Uterus (tissue), 3 donors: ENCODE measurements at regions not wholly inside any gene's neighbourhood (a gene's known extent, or its start where the extent isn't known, plus 50 kb on each side); places are given as distances from the start of the nearest gene placed in this dataset.

ENCODE experiments used
- DNase-seq, 2 donors: peaks; one replicate each; pipeline ENCODE4 v3.0.0-alpha.2; 2019 to 2020
- H3K27ac ChIP-seq, 2 donors: fragments of 200-600 bp; sonication (generic); 1 replicate in 1 of 2; 2 replicates in 1 of 2; pipeline ENCODE4 v1.5.1; 2016 to 2018
- H3K27me3 ChIP-seq, 2 donors: fragments of 200-600 bp; sonication (generic); one replicate each; pipeline ENCODE4 v1.5.1; 2018 to 2019; ENCODE audit warnings: control low read depth in 1 of 2
- H3K36me3 ChIP-seq, 2 donors: fragments of 200-600 bp; sonication (generic); one replicate each; pipeline ENCODE4 v1.5.1; 2019; ENCODE audit warnings: control low read depth in 1 of 2
- H3K4me1 ChIP-seq, 2 donors: fragments of 200-600 bp; sonication (generic); one replicate each; pipeline ENCODE4 v1.5.1; 2018 to 2019; ENCODE audit warnings: control low read depth in 1 of 2
- H3K4me3 ChIP-seq, 2 donors: fragments of 200-600 bp; sonication (generic); 1 replicate in 1 of 2; 2 replicates in 1 of 2; pipeline ENCODE4 v1.5.1; 2018 to 2019; ENCODE audit warnings: mild to moderate bottlenecking in 1 of 2
- H3K9me3 ChIP-seq, 2 donors: fragments of 200-600 bp; sonication (generic); one replicate each; pipeline ENCODE4 v1.5.1; 2019; ENCODE audit warnings: control low read depth in 1 of 2
- CTCF ChIP-seq, 4 experiments: fragments of 200-600 bp in 2 of 4; fragments of 450-650 bp in 2 of 4; sonication (generic) in 2 of 4; IDR thresholded peaks; one replicate each; pipeline ENCODE4 v1.5.1; 2016 to 2019; ENCODE audit warnings: antibody characterized with exemption in 4 of 4, mild to moderate bottlenecking in 2 of 4, moderate library complexity in 1 of 4
- POLR2A ChIP-seq, 2 donors: fragments of 450-650 bp; IDR thresholded peaks; one replicate each; pipeline ENCODE4 v1.6.1; 2016; ENCODE audit warnings: antibody characterized with exemption in 2 of 2, mild to moderate bottlenecking in 1 of 2, moderate library complexity in 1 of 2
- intact Hi-C: fragments of 100-400 bp; cut with DNase I; formaldehyde crosslinking; loops from one replicate; pipeline ENCODE4 v1.15.1; 2023; ENCODE audit warnings: low total_unique reads
- donor health status: DM: yes; HTN: yes; CAD: no.

DNA sequence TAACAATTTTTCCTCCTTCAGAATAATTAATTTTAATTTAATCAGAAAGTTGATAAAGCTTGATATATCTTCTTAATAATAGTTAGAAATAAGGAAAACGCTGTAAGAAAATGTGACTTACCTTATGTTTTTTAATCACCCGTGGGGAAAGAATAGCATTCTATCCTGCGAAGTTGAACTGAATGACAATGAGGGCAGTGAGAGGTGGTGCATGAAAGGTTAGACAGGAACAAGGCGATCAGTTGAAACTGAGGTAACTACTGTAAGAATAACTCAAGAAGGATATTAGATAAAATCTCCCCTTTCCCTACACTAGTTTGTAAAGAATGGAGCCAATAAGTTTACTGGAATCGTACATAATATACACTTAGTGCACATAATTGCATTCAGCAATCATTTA, 655.0 kb upstream of the NCAM2 start:
- no peak for DNase-seq
- no peak overlapping the region for H3K4me3 ChIP-seq
- H3K9me3 ChIP-seq: no peaks in the 10 kb centered on the region
- intact Hi-C loops: no loop called here
- no peaks in the 10 kb centered on the region for H3K27me3 ChIP-seq
- no peak overlapping the region for H3K27ac ChIP-seq
- no peaks in the 10 kb centered on the region for H3K4me1 ChIP-seq
- no peaks in the 10 kb centered on the region for H3K36me3 ChIP-seq
- TF ChIP-seq CTCF (IDR thresholded peaks at IDR 0.05) (no peak), POLR2A (IDR thresholded peaks at IDR 0.05) (no peak)

DNA sequence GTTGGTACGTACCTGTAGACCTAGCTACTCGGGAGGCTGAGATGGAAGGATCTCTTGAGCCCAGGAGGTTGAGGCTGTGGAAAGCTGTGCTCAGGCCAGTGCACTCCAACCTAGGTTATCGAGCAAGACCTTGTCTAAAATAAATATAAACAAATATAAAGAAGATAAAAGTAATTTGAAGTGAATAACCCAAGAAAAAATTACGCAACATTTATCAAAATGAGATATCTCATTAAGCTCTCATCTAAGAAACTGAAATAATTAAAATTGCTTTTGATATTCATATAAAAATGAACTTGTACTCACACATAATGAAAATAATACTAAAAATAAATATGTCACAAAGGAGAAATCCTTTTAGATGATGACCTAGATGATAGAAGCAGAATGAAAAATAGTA, 647.1 kb upstream of the NCAM2 start:
- Histone ChIP-seq H3K4me1 (no peaks in the 10 kb centered on the region), H3K27ac (no peak overlapping the region), H3K4me3 (no peak overlapping the region), H3K36me3 (no peaks in the 10 kb centered on the region), H3K9me3 (no peaks in the 10 kb centered on the region), H3K27me3 (no peaks in the 10 kb centered on the region)
- no peak for DNase-seq
- intact Hi-C loops: no loop called here
- TF ChIP-seq CTCF (IDR thresholded peaks at IDR 0.05): no peak
- no peak for TF ChIP-seq POLR2A (IDR thresholded peaks at IDR 0.05)

DNA sequence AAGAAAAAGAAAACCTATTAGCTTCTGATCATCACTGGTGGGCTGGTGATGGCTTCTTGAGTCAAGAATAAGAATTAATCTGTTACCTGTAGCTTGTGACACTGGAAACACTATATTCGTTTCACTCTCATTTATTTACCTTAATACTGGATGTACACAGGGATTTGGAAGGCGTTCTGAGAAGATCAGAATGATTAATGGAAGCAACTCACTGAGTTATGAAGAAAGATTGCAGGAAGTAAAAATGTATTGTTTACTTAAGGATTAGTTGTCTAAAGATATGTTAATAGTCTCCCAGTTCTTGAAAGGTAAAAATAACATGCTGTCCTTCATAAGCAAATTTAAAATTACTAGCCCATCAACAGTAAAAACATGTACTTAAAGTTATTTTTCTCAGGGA, 644.9 kb upstream of the NCAM2 start:
- no peaks in the 10 kb centered on the region for H3K4me1 ChIP-seq
- no peaks in the 10 kb centered on the region for H3K9me3 ChIP-seq
- H3K27ac ChIP-seq: no peak overlapping the region
- no peak overlapping the region for H3K4me3 ChIP-seq
- no peak for DNase-seq
- intact Hi-C loops: no loop called here
- H3K27me3 ChIP-seq: no peaks in the 10 kb centered on the region
- TF ChIP-seq POLR2A (IDR thresholded peaks at IDR 0.05) (no peak), CTCF (IDR thresholded peaks at IDR 0.05) (no peak)
- no peaks in the 10 kb centered on the region for H3K36me3 ChIP-seq

DNA sequence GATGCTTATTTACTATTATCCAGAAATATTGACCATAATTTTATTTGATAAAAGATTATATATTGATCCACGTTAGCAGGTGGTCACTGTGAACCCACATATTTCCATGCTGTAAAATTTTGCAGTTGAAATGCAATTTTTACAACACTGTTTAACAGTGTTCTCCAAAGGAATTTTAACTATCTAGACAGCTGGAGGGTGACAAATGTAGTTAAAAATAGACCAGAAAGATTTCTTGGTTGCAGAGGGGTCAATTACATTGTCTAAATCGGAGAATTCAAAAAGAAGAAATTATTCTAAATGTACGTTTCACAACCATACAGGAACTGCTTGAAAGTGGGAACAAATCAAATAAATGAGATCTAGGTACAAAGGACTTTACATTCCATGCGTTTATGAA, 625.2 kb upstream of the NCAM2 start:
- no peaks in the 10 kb centered on the region for H3K27me3 ChIP-seq
- H3K36me3 ChIP-seq: no peaks in the 10 kb centered on the region
- H3K9me3 ChIP-seq: no peaks in the 10 kb centered on the region
- intact Hi-C loops: no loop called here
- H3K27ac ChIP-seq: no peak overlapping the region
- TF ChIP-seq POLR2A (IDR thresholded peaks at IDR 0.05) (no peak), CTCF (IDR thresholded peaks at IDR 0.05) (no peak)
- no peak overlapping the region for H3K4me3 ChIP-seq
- no peak for DNase-seq
- H3K4me1 ChIP-seq: no peaks in the 10 kb centered on the region

- TF ChIP-seq POLR2A (IDR thresholded peaks at IDR 0.05) (no peak), CTCF (IDR thresholded peaks at IDR 0.05) (no peak)
- no peak overlapping the region for H3K4me3 ChIP-seq
- DNase-seq: no peak
Measured at GRCh38 chr21:20377250-20377649, 621.0 kb upstream of the NCAM2 start.

More at GRCh38 chr21:20377250-20377649, 621.0 kb upstream of the NCAM2 start:
- no peaks in the 10 kb centered on the region for H3K4me1 ChIP-seq
- no peaks in the 10 kb centered on the region for H3K36me3 ChIP-seq
- no peaks in the 10 kb centered on the region for H3K9me3 ChIP-seq
- intact Hi-C loops: no loop called here
- H3K27me3 ChIP-seq: no peaks in the 10 kb centered on the region
- H3K27ac ChIP-seq: no peak overlapping the region
